ENCODE measurements at regions not wholly inside any gene's neighbourhood (a gene's known extent, or its start where the extent isn't known, plus 50 kb on each side); places are given as distances from the start of the nearest gene placed in this dataset.

- Mint-ChIP-seq H3K27me3 (no peaks in the 10 kb centered on the region), H3K4me1 (no peaks in the 10 kb centered on the region), H3K4me3 (no peak overlapping the region), H3K27ac (no peak overlapping the region), H3K36me3 (ENCODE audit: low read depth) (no peaks in the 10 kb centered on the region)
- DNase-seq (no peak), ATAC-seq (no peak)
- H3K9me3 ChIP-seq (ENCODE audit: control insufficient read depth, low read length, poor library complexity, severe bottlenecking), result no peaks in the 10 kb centered on the region
Measured at GRCh38 chr4:147311956-147312355, 168.9 kb upstream of the EDNRA start.

- no peak for ATAC-seq
- Mint-ChIP-seq H3K4me3 (no peak overlapping the region), H3K27me3 (no peaks in the 10 kb centered on the region), H3K27ac (no peak overlapping the region), H3K36me3 (ENCODE audit: low read depth) (no peaks in the 10 kb centered on the region), H3K4me1 (no peaks in the 10 kb centered on the region)
- no peak for DNase-seq
- H3K9me3 ChIP-seq (ENCODE audit: control insufficient read depth, low read length, poor library complexity, severe bottlenecking), result no peaks in the 10 kb centered on the region
Measured at GRCh38 chr4:147312376-147313046, 168.4 kb upstream of the EDNRA start.

GRCh38 chr4:147313108-147313507 lies 167.8 kb upstream of the EDNRA start:
- H3K36me3 Mint-ChIP-seq (ENCODE audit: low read depth), result no peaks in the 10 kb centered on the region
- ATAC-seq, result no peak

GRCh38 chr4:147318586-147318985 lies 162.3 kb upstream of the EDNRA start:
- no peak overlapping the region for H3K4me3 Mint-ChIP-seq
- H3K9me3 ChIP-seq (ENCODE audit: control insufficient read depth, low read length, poor library complexity, severe bottlenecking), result no peaks in the 10 kb centered on the region
- H3K27ac Mint-ChIP-seq, result no peak overlapping the region
- ATAC-seq (no peak), DNase-seq (no peak)
- H3K27me3 Mint-ChIP-seq, result no peaks in the 10 kb centered on the region
- no peaks in the 10 kb centered on the region for H3K4me1 Mint-ChIP-seq
- no peaks in the 10 kb centered on the region for H3K36me3 Mint-ChIP-seq (ENCODE audit: low read depth)

More at GRCh38 chr4:147313108-147313507, 167.8 kb upstream of the EDNRA start:
- H3K27me3 Mint-ChIP-seq, result no peaks in the 10 kb centered on the region
- no peak overlapping the region for H3K4me3 Mint-ChIP-seq
- H3K27ac Mint-ChIP-seq, result no peak overlapping the region
- no peak for DNase-seq
- H3K4me1 Mint-ChIP-seq, result no peaks in the 10 kb centered on the region
- H3K9me3 ChIP-seq (ENCODE audit: control insufficient read depth, low read length, poor library complexity, severe bottlenecking), result no peaks in the 10 kb centered on the region

- peaks cover 4% of the 10 kb centered on the region for H3K27me3 Mint-ChIP-seq
- H3K9me3 ChIP-seq (ENCODE audit: control insufficient read depth, low read length, poor library complexity, severe bottlenecking), result no peaks in the 10 kb centered on the region
- no peak for ATAC-seq
Measured at GRCh38 chr4:147325571-147325981, 155.3 kb upstream of the EDNRA start.

GRCh38 chr4:147326591-147326990 lies 154.3 kb upstream of the EDNRA start:
- no peak for ATAC-seq
- DNase-seq, result no peak
- Mint-ChIP-seq H3K36me3 (ENCODE audit: low read depth) (no peaks in the 10 kb centered on the region), H3K27me3 (peaks cover 6% of the 10 kb centered on the region), H3K27ac (no peak overlapping the region), H3K4me3 (no peak overlapping the region), H3K4me1 (no peaks in the 10 kb centered on the region)
- H3K9me3 ChIP-seq (ENCODE audit: control insufficient read depth, low read length, poor library complexity, severe bottlenecking), result no peaks in the 10 kb centered on the region

More at GRCh38 chr4:147325571-147325981, 155.3 kb upstream of the EDNRA start:
- no peaks in the 10 kb centered on the region for H3K4me1 Mint-ChIP-seq
- H3K36me3 Mint-ChIP-seq (ENCODE audit: low read depth), result no peaks in the 10 kb centered on the region
- no peak overlapping the region for H3K4me3 Mint-ChIP-seq
- no peak overlapping the region for H3K27ac Mint-ChIP-seq
- no peak for DNase-seq

GRCh38 chr4:147327322-147327721 lies 153.6 kb upstream of the EDNRA start:
- H3K9me3 ChIP-seq (ENCODE audit: control insufficient read depth, low read length, poor library complexity, severe bottlenecking), result no peaks in the 10 kb centered on the region
- Mint-ChIP-seq H3K27ac (no peak overlapping the region), H3K27me3 (peaks cover 6% of the 10 kb centered on the region), H3K36me3 (ENCODE audit: low read depth) (no peaks in the 10 kb centered on the region), H3K4me1 (no peaks in the 10 kb centered on the region), H3K4me3 (no peak overlapping the region)
- no peak for DNase-seq
- no peak for ATAC-seq

- Mint-ChIP-seq H3K4me3 (no peak overlapping the region), H3K27me3 (peaks cover 6% of the 10 kb centered on the region), H3K27ac (no peak overlapping the region), H3K4me1 (no peaks in the 10 kb centered on the region), H3K36me3 (ENCODE audit: low read depth) (no peaks in the 10 kb centered on the region)
- DNase-seq, result no peak
- ATAC-seq, result no peak
- H3K9me3 ChIP-seq (ENCODE audit: control insufficient read depth, low read length, poor library complexity, severe bottlenecking), result no peaks in the 10 kb centered on the region
Measured at GRCh38 chr4:147328189-147328588, 152.7 kb upstream of the EDNRA start.

GRCh38 chr4:147328756-147329446 lies 152.0 kb upstream of the EDNRA start:
- Mint-ChIP-seq H3K27ac (no peak overlapping the region), H3K4me1 (no peaks in the 10 kb centered on the region), H3K27me3 (peaks cover 6% of the 10 kb centered on the region), H3K4me3 (no peak overlapping the region), H3K36me3 (ENCODE audit: low read depth) (no peaks in the 10 kb centered on the region)
- ATAC-seq (no peak), DNase-seq (no peak)
- H3K9me3 ChIP-seq (ENCODE audit: control insufficient read depth, low read length, poor library complexity, severe bottlenecking), result no peaks in the 10 kb centered on the region

GRCh38 chr4:147332091-147332490 lies 148.8 kb upstream of the EDNRA start:
- ATAC-seq, result no peak
- no peak for DNase-seq
- H3K9me3 ChIP-seq (ENCODE audit: control insufficient read depth, low read length, poor library complexity, severe bottlenecking), result no peaks in the 10 kb centered on the region
- Mint-ChIP-seq H3K27ac (no peak overlapping the region), H3K27me3 (peaks cover 6% of the 10 kb centered on the region), H3K4me1 (no peaks in the 10 kb centered on the region), H3K4me3 (no peak overlapping the region), H3K36me3 (ENCODE audit: low read depth) (no peaks in the 10 kb centered on the region)

- no peak overlapping the region for H3K27ac Mint-ChIP-seq
- H3K27me3 Mint-ChIP-seq, result peaks cover 6% of the 10 kb centered on the region
- H3K9me3 ChIP-seq (ENCODE audit: control insufficient read depth, low read length, poor library complexity, severe bottlenecking), result no peaks in the 10 kb centered on the region
- no peak overlapping the region for H3K4me3 Mint-ChIP-seq
- no peaks in the 10 kb centered on the region for H3K36me3 Mint-ChIP-seq (ENCODE audit: low read depth)
- ATAC-seq (no peak), DNase-seq (no peak)
- H3K4me1 Mint-ChIP-seq, result no peaks in the 10 kb centered on the region
Measured at GRCh38 chr4:147334478-147334877, 146.4 kb upstream of the EDNRA start.

GRCh38 chr4:147335183-147335582 lies 145.7 kb upstream of the EDNRA start:
- no peaks in the 10 kb centered on the region for H3K4me1 Mint-ChIP-seq
- no peaks in the 10 kb centered on the region for H3K36me3 Mint-ChIP-seq (ENCODE audit: low read depth)
- H3K27ac Mint-ChIP-seq, result no peak overlapping the region
- peaks cover 5% of the 10 kb centered on the region for H3K27me3 Mint-ChIP-seq
- ATAC-seq (no peak), DNase-seq (no peak)
- no peak overlapping the region for H3K4me3 Mint-ChIP-seq
- no peaks in the 10 kb centered on the region for H3K9me3 ChIP-seq (ENCODE audit: control insufficient read depth, low read length, poor library complexity, severe bottlenecking)

- no peak for DNase-seq
- no peaks in the 10 kb centered on the region for H3K9me3 ChIP-seq (ENCODE audit: control insufficient read depth, low read length, poor library complexity, severe bottlenecking)
- Mint-ChIP-seq H3K27me3 (no peaks in the 10 kb centered on the region), H3K4me3 (no peak overlapping the region), H3K4me1 (no peaks in the 10 kb centered on the region), H3K36me3 (ENCODE audit: low read depth) (no peaks in the 10 kb centered on the region), H3K27ac (no peak overlapping the region)
- no peak for ATAC-seq
Measured at GRCh38 chr4:147336252-147336651, 144.6 kb upstream of the EDNRA start.

GRCh38 chr4:147339100-147339499 lies 141.8 kb upstream of the EDNRA start:
- Mint-ChIP-seq H3K27ac (no peak overlapping the region), H3K4me3 (no peak overlapping the region), H3K36me3 (ENCODE audit: low read depth) (no peaks in the 10 kb centered on the region), H3K27me3 (no peaks in the 10 kb centered on the region), H3K4me1 (no peaks in the 10 kb centered on the region)
- H3K9me3 ChIP-seq (ENCODE audit: control insufficient read depth, low read length, poor library complexity, severe bottlenecking), result no peaks in the 10 kb centered on the region
- DNase-seq (no peak), ATAC-seq (no peak)
